ENCODE measurements at regions not wholly inside any gene's neighbourhood (a gene's known extent, or its start where the extent isn't known, plus 50 kb on each side); places are given as distances from the start of the nearest gene placed in this dataset.
"Not testable (repeated sequence)": the region's sequence is repeated elsewhere in the genome, so short reads cannot be mapped to it uniquely, and the experiment has no call there.

DNA sequence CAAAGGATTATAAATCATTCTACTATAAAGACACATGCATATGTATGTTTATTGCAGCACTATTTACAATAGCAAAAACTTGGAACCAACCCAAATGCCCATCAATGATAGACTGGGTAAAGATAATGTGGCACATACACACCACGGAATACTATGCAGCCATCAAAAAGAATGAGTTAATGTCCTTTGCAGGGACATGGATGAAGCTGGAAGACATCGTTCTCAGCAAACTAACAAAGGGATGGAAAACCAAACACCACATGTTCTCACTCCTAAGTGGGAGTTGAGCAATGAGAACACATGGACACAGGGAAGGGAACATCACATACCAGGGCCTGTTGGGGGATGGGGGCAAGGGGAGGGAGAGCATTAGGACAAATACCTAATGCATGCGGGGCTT, 133.2 kb downstream of the ATXN3L start:
- not testable (repeated sequence) for DNase-seq (ENCODE audit: low read depth)

DNA sequence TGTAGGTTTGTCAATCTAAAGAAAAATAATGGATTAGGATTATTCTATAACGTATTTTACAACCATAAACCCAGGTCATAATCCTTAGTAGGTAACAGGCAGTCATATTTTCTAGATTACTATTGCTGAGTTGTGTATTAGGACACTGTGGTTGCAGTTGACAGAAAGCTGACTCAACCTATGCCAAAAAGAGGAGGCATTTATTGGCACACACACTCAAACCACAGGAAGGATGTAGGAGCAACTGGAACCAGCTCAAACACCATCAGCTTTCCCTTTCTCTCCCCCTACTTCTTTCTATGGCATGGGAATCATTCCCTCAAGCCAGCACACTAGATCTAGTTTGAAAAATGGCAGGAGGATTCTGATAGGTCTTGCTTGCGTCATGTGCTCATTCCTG, 136.4 kb upstream of the FAM9C start:
- DNase-seq (ENCODE audit: low read depth) = no peak

DNA sequence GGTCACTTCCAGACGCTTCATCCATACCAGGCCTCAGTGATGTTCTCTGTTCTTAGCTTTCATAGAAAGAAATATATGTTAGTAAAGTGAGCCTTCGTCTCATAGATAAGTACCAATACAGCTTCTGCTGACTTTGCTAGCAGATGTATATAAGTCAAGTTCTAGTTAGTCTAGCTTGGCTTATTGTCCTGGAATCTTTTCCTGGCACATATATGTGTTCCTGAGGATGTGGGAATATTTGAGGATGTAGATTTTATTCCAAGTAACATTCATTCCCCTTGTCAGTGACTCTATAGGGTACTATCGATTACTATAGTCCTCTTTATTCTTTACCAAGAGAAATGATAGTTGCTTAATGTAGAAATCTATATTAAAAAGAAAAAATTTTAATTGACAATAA, 135.2 kb upstream of the FAM9C start:
- no peak for DNase-seq (ENCODE audit: low read depth)

DNA sequence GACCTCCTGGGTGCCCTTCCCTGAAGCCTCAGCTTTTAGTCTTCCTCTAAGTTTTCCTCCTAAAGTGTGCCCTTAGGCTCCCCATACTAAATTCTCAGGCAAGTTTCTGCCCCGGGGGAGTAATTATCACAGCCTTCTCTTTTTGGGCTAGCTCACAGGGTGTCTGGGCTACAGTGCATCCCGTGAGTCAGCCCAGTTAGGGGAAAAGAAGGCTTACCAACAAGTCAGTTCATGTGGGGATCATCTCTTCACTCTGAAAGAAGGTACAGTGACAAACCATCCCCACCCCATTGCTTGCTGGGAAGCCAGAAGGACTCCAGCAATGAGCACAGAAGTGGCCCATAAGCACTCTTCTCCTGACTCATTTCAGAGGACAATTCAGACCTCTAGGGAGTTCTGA, 134.7 kb upstream of the FAM9C start:
- no peak for DNase-seq (ENCODE audit: low read depth)

DNA sequence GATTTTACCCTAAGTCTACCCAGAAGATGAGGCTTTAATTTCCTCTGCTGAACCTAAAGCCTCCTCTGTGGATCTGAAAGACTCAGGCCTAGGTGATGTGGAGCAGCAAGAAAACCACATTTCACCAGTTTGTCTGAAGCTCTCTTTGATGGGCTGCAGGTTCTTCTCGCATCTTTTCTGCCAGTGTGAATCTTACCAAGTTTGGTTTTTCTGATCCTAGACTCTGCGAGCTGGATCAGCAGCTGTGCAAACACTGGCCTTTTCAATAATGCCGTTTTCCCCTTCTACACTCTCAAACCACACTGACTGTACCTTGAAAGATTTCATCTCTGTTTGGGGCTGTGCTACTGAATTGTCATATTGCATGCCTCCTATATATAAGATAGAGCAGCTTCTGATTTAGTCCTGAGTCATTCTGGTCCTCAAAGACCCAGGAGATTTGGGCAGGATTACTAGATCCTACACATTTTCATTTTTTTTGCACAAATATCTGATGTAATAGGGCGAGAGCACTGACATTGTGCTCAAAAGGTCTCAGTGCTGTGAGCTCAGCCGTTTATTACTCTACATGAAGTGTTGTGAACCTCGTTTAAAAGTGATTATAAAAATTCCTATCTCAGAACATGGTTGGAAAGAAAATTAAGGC, 133.6 kb upstream of the FAM9C start:
- DNase-seq (ENCODE audit: low read depth) = no peak

DNA sequence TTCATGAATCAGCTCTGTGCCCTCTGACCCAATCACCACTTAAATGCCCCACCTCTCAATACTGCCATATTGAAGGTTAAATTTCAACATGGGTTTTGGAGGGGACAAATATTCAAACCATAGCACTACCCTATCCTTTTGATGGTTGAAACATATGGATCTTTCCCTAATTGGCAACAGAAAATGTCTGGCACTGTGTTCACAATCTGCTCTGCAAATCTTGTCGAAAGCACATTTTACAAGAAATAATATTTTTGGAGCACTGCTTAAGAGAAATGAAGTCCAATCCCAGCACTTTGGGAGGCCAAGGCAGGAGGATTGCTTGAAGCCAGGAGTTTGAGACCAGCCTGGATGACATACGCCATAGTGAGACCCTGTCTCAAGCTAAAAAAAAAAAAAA, 130.6 kb upstream of the FAM9C start:
- DNase-seq (ENCODE audit: low read depth) = no peak

DNA sequence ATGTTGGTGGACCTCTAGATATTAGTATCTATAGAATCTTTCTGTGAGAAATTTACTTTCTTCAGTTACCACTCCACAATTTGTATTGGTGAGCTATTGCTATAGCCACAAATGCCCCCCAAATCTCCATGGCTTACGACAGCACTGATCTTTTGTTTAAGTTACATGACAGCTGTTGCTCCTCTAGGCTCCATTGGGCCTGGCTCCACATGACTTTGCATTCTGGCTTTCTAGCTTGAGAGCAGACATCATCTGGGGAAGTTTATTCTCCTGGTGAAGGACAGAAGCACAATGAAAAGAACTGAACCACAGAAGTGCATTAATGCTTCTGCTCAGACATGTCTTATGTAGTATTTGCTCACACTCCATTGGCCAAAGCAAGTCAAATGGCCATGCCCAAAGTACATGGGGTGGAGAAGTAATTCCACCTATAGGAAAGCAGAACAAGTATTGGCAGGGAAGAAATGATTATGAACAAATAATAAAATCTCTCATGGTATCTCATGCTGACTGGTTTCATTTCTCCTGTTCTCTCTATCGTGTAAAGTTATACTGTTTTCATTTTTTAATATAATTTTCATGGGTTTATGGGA, 126.6 kb upstream of the FAM9C start:
- DNase-seq (ENCODE audit: low read depth) = no peak

DNA sequence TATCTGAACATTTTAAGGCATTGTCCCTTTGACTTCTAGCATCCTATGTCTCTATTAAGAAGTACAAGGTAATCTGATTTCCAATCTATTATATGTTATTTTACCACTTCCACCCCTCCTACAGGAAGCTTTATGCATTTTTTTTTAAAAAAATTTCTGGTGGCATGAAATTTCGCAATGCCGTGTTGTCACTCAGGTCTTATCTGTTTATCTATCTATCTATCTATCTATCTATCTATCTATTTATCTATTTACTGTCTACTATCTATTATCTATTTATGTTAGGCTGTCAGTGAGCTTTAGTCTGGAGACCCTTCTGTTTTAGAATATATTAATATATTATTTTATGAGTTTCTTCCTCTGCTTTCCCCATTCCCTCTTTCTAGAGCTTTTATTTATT, 125.3 kb upstream of the FAM9C start:
- DNase-seq (ENCODE audit: low read depth) = no peak

DNA sequence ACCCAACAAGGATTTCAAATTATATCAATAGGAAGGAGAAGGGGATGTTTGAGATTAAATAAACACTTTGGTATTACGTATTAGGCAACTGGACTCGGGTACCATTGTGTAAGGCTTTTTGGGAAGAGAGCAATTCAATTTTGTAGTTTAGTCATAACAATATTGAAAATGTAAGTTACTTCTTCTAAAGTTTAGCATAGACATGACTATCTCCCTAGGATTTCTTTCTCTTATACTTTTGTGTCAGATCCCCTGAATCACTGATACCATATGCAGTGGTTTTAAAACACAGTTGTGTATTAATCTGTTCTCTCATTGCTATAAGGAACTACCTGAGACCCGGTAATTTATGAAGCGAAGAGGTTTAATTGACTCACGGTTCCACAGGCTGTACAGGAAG, 123.8 kb upstream of the FAM9C start:
- no peak for DNase-seq (ENCODE audit: low read depth)

DNA sequence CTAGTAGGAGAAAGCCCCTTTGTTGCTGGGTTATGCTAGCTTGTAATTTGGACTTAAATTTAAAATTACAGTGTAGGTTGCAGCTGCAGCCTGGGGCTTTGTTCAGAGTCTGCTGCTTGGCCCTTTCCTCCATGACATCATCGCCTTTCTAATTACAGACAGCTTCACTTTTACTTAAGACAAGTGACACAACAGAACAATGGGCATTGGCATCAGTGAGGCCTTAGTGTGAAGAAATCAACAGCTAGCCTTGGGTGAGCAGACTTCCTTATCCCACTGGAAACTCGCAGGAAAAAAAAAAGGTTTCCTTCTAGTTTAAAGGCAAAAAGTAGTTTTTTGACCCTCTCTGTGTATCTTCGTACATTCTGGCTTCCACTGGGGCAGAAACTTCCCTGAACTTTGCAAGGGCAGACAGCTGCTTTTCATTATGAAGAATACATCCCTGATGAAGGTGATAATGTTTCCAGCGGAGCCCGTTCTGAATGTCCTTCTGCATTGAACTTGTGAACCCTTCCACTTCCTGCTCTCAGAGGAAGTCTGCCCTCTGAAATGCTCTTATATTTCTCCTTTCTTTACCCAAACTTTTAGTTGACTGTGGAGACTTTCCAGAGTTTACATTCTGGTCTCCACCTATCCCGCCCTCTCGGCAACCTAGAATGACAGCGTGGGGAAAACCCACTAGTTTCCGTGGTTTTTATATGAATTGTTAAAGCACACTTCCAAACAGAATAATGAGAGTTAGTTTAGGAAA, 123.2 kb upstream of the FAM9C start:
- DNase-seq (ENCODE audit: low read depth) = no peak

DNA sequence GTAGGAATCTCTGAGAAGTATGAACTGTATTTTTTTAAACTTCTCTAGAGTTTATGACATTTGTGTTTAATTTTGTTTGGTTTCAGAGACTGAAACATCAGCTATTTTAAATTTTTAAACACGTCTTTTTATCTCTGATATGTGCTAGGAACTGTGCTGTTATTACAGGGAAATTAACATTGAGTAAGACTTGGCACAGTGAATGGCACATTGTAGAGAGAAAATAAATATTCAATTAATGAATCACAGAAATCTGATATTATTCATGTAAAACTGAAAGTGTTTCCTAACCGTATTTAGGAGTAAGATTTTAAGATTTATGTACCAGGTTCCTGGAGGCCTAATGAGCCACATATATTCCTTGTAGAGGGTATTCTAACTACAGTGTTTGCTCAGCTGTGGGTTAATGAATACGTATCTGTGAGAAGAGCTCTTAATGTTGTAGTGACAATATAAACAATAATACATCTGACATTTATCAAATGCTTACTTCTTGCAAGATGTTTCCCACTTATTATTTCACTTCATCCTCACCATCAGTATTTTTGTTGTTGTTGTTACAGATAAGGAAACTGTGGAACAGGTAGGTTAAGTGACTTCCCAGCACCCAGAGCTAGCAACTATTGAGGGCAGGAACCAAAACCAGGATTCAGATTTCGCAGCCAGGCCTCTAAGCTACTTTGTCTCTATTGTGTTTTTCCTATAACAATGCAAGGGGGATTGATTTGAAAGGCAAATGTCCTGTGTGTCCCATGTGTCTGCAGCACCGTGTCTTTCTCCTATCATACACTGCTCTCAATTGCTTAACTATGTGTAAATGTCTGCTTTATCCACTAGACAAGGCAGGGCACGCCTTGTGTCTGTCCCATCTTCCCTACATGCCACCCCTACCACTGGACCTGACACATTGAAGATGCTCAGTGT, 121.1 kb upstream of the FAM9C start:
- no peak for DNase-seq (ENCODE audit: low read depth)

DNA sequence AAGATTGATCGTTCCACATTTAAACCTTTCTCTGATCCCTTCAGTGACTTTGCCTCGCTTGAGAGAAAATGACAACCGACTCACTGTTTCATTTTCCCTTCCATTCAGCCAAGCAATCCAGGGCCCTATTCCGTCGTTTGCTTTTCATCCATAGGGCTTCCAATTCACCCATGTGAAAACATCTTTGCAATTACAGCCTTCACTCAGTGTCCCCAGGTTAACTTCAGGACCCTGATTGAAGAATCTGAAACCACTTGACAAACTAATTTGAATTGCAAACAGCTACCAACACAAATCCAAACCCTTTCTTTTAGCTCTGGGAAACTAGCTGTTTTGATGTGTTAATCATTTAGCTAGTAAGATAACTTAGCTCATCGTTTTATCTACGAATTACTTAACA, 120.2 kb upstream of the FAM9C start:
- DNase-seq (ENCODE audit: low read depth) = no peak

DNA sequence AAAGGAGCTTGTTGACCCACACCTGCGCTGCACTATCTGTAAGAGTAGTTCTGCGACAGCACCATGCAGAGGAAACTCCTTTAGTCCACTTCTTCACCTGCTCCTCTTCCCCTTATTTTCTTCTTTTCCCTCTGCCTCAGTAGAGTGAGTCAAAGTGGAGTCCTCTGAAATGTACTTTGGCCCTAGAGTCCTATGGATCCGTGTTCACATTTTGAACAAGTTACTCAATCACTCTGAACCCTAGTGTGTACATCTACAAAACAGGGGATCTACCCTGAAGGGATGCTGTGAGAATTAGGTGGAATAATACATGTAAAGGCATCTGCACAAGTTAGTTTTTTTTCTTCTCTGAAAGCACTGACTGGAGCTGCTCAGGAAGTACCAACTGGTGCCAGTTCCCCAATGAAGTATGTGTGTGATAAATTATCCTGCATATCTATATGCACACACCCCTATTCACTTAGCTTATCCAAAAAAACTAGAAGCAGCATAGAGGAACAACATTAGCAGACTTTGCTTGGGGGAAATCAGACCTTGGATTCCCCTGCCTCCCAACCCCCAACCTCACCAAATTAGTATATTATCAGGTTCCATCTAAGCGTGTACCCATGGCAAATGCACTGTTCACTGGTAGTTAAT, 118.5 kb upstream of the FAM9C start:
- no peak for DNase-seq (ENCODE audit: low read depth)

DNA sequence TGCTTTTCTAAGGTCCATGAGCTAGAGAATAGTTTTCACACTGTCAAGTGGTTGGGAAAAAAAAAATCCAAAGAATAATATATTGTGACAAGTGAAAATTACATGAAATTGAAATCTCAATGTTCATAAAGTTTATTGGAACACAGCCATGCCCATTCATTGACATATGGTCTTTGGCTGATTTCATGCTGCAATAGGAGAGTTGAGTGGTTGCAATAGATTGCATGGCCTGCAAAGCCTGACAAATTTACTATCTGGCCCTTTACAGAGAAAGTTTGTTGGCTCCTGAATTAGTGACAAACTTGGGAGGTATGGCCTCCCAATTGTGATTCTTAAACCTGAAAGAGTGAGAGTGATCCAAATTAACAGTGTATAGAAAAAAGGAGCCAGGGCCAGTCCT, 115.5 kb upstream of the FAM9C start:
- no peak for DNase-seq (ENCODE audit: low read depth)

DNA sequence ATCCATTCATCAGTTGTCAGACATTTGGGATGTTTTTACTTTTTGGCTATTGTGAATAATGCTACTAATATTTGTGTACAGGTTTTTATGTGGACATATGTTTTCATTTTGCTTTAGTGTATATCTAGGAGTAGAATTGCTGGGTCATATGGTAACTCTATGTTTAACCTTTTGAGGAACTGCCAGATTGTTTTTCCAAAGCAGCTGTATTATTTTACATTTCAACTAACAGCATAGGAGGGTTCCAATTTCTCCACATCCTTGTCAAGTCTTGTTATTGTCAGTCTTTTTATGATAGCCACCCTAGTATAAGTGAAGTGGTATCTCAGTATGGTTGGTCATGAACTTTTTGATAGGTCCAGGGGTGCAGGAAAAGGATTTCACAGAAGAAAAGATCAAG, 114.5 kb upstream of the FAM9C start:
- no peak for DNase-seq (ENCODE audit: low read depth)

DNA sequence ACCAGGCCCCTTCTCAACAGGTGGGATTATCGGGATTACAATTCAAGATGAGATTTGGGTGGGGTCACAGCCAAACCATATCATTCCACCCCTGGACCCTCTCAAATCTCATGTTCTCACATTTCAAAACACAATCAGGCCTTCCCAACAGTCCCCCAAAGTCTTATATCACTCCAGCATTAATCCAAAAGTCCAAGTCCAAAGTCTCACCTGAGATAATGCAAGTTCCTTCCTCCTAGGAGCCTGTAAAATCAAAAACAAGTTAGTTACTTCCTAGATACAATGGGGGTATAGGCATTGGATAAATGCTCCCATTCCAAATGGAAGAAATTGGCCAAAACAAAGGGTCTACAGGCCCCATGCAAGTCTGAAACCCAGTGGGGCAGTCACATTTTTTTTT, 111.1 kb upstream of the FAM9C start:
- DNase-seq (ENCODE audit: low read depth) = not testable (repeated sequence)

DNA sequence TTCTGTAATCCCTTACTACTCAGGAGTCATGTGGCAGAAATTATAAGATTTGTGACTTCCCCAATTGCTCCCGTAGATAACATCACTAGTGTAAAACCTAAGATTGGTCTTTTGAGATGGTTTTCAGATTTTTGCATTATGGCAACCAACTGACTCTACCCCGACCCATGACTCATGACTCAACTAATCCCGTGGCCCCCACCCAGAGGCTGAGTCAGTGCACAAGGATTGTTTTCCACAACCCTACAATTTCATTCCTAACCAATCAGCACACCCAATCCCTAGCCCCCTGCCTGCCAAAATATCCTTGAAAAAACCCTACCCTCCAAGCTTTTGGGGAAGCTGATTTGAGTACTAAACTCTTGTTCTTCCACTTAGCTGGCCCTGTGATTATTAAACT, 109.4 kb upstream of the FAM9C start:
- no peak for DNase-seq (ENCODE audit: low read depth)

DNA sequence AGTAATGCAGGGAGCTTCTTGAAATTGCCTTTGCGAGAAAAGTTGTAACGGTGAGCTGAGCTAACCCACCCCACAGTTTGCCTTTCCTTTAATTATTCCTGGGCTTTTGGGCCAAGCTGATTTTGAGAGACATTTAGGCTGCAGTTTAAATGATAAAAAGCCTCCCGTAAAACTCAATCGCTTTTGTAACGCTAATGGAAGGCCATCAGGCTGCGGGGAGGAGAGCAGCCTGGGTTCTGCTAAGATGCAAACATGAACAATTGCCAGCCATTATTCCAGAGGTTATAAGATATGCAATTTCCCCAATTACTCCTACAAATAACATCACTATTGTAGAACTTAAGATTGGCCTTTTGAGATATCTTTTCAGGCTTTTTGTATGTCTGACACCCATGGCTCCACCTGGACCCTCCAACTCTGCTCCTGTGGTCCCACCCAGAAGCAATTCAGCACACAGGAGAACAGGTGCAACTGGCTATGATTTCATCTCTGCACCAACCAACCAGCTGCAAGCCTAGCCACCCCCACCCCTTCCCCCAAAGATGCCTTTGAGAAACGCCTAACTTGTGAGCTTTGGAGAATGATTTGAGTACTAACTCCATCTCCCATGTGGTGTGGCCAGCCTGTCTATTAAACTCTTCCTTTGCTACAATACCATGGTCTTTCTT, 108.2 kb upstream of the FAM9C start:
- DNase-seq (ENCODE audit: low read depth) = no peak

DNA sequence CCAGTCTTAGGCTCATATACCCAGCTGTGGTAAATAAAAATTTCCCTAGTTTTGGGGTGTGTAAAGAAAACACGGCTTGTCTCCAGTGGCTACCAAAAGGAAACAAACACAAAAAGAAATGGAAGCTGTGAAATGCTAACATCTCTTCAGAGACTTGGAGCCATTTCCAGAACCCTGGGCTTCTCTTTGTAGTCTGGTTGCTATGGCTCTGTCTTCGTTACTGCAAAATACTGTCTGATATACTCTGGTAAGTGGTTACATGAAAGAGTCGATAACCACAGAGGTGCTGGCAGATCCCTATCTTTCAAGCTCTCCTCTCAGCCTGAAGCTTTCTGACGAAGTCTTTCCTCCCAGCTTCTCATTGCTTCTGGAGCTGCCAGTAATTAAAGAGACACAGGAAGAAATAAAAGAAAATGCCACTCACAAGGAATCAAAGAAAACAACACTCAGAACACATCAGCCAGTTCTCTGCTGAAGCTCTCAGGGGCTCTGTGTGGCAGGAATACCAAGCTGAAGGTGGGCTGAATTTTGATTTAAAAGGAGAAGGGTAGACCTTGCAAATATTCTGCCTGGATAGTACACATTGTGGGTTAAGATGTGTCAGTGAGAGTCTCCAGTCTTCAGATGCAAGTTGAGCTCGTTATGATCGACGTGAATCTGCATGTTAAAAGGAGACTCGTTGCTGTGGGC, 107.6 kb upstream of the FAM9C start:
- DNase-seq (ENCODE audit: low read depth) = no peak

DNA sequence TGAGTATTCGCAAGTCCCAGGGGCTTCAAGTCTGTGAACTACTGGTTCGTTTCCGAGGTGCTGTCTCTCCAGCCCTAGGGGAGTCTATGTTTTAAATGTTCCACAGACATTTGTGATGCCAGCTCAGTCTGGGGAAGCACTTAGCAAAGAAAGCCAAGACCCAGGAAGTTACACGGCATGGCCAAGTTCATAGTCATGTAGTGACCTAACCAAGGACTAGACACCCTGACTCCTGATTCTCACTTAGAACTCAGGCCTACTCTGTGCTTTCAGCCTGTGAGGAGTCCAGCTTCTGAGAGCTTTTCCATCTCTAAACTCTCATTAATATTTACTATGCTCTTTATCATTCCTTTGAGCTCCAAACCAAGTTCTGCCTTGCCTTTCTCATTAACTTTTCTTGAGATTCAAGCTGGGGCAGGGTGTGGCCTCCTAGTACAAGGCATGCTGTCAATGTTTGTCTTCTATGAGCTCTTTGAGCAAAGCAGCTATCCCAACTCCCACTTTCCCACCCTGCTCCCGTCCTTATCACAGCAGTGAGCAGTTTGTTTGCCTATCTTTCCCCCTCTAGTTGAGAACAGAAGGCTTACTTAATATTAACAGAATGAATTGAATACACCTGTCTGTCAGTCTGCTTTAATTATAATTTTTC, 105.4 kb upstream of the FAM9C start:
- DNase-seq (ENCODE audit: low read depth) = no peak
